ENCODE measurements at regions not wholly inside any gene's neighbourhood (a gene's known extent, or its start where the extent isn't known, plus 50 kb on each side); places are given as distances from the start of the nearest gene placed in this dataset.

GRCh38 chr14:55926007-55926406, 192.2 kb upstream of the PELI2 start:
- Histone ChIP-seq H3K27me3 (ENCODE audit: control insufficient read depth in 3 of 3, insufficient read depth in 3 of 3, low read length in 2 of 3) (peaks cover 0 to 5% (median 0%) of the 10 kb centered on the region in 3 donors), H3K27ac (ENCODE audit: low read depth in 1 of 2, low read length in 1 of 2) (no peak overlapping the region), H3K4me1 (ENCODE audit: control insufficient read depth in 5 of 5, insufficient read depth in 5 of 5, low read length in 5 of 5) (no peaks in the 10 kb centered on the region), H3K4me3 (no peak overlapping the region), H3K9ac (ENCODE audit: insufficient read depth in 1 of 2, low read length in 2 of 2) (no peak overlapping the region), H3K36me3 (ENCODE audit: control insufficient read depth in 4 of 4, insufficient read depth in 4 of 4, low read length in 4 of 4) (no peaks in the 10 kb centered on the region), H3K9me3 (ENCODE audit: control insufficient read depth in 4 of 4, insufficient read depth in 3 of 4, low read length in 3 of 4) (no peaks in the 10 kb centered on the region)
- no peak for TF ChIP-seq CTCF (IDR thresholded peaks at IDR 0.05; ENCODE audit: control extremely low read depth, extremely low read depth)
- WGBS, 2 donors: 48 to 73% methylated on average over 6 of the region's 6 CpGs
- DNase-seq (peak in 1 of 3 donors; percentile 17), ATAC-seq (ENCODE audit: insufficient read depth, low FRiP score) (no peak)

- Histone ChIP-seq H3K9me3 (ENCODE audit: control insufficient read depth in 4 of 4, insufficient read depth in 3 of 4, low read length in 3 of 4) (no peaks in the 10 kb centered on the region), H3K4me3 (no peak overlapping the region), H3K9ac (ENCODE audit: insufficient read depth in 1 of 2, low read length in 2 of 2) (no peak overlapping the region), H3K27ac (ENCODE audit: low read depth in 1 of 2, low read length in 1 of 2) (no peak overlapping the region), H3K36me3 (ENCODE audit: control insufficient read depth in 4 of 4, insufficient read depth in 4 of 4, low read length in 4 of 4) (no peaks in the 10 kb centered on the region), H3K4me1 (ENCODE audit: control insufficient read depth in 5 of 5, insufficient read depth in 5 of 5, low read length in 5 of 5) (no peaks in the 10 kb centered on the region), H3K27me3 (ENCODE audit: control insufficient read depth in 3 of 3, insufficient read depth in 3 of 3, low read length in 2 of 3) (peaks cover 0 to 5% (median 0%) of the 10 kb centered on the region in 3 donors)
- ATAC-seq (ENCODE audit: insufficient read depth, low FRiP score) (no peak), DNase-seq (peak in 1 of 3 donors; percentile 13)
- TF ChIP-seq CTCF (IDR thresholded peaks at IDR 0.05; ENCODE audit: control extremely low read depth, extremely low read depth): no peak
- 87 to 89% methylated on average over 2 of the region's 2 CpGs for WGBS, 2 donors
Measured at GRCh38 chr14:55927028-55927427, 191.2 kb upstream of the PELI2 start.

GRCh38 chr14:55928276-55928675, 189.9 kb upstream of the PELI2 start:
- H3K9ac ChIP-seq (ENCODE audit: insufficient read depth in 1 of 2, low read length in 2 of 2): no peak overlapping the region
- no peak overlapping the region for H3K27ac ChIP-seq (ENCODE audit: low read depth in 1 of 2, low read length in 1 of 2)
- peak in 1 of 3 donors; percentile 18 for DNase-seq
- no peaks in the 10 kb centered on the region for H3K9me3 ChIP-seq (ENCODE audit: control insufficient read depth in 4 of 4, insufficient read depth in 3 of 4, low read length in 3 of 4)
- H3K36me3 ChIP-seq (ENCODE audit: control insufficient read depth in 4 of 4, insufficient read depth in 4 of 4, low read length in 4 of 4): no peaks in the 10 kb centered on the region
- ATAC-seq (ENCODE audit: insufficient read depth, low FRiP score): no peak
- no peak for TF ChIP-seq CTCF (IDR thresholded peaks at IDR 0.05; ENCODE audit: control extremely low read depth, extremely low read depth)
- H3K4me1 ChIP-seq (ENCODE audit: control insufficient read depth in 5 of 5, insufficient read depth in 5 of 5, low read length in 5 of 5): no peaks in the 10 kb centered on the region
- H3K27me3 ChIP-seq (ENCODE audit: control insufficient read depth in 3 of 3, insufficient read depth in 3 of 3, low read length in 2 of 3): peaks cover 0 to 5% (median 0%) of the 10 kb centered on the region in 3 donors
- WGBS, 2 donors: 28 to 51% methylated on average over 2 of the region's 2 CpGs
- no peak overlapping the region for H3K4me3 ChIP-seq

GRCh38 chr14:55929136-55929535, 189.1 kb upstream of the PELI2 start:
- DNase-seq: no peak
- Histone ChIP-seq H3K27ac (ENCODE audit: low read depth in 1 of 2, low read length in 1 of 2) (no peak overlapping the region), H3K36me3 (ENCODE audit: control insufficient read depth in 4 of 4, insufficient read depth in 4 of 4, low read length in 4 of 4) (no peaks in the 10 kb centered on the region), H3K4me1 (ENCODE audit: control insufficient read depth in 5 of 5, insufficient read depth in 5 of 5, low read length in 5 of 5) (no peaks in the 10 kb centered on the region), H3K4me3 (no peak overlapping the region), H3K27me3 (ENCODE audit: control insufficient read depth in 3 of 3, insufficient read depth in 3 of 3, low read length in 2 of 3) (peaks cover 0 to 5% (median 0%) of the 10 kb centered on the region in 3 donors), H3K9ac (ENCODE audit: insufficient read depth in 1 of 2, low read length in 2 of 2) (no peak overlapping the region), H3K9me3 (ENCODE audit: control insufficient read depth in 4 of 4, insufficient read depth in 3 of 4, low read length in 3 of 4) (peaks cover 0 to 5% (median 0%) of the 10 kb centered on the region in 4 donors)
- 60 to 67% methylated on average over 4 of the region's 4 CpGs for WGBS, 2 donors
- TF ChIP-seq CTCF (IDR thresholded peaks at IDR 0.05; ENCODE audit: control extremely low read depth, extremely low read depth): no peak
- ATAC-seq (ENCODE audit: insufficient read depth, low FRiP score): no peak

All from lung (tissue), 11 donors.